H9 (cell line): ENCODE measurements at regions not wholly inside any gene's neighbourhood (a gene's known extent, or its start where the extent isn't known, plus 50 kb on each side); places are given as distances from the start of the nearest gene placed in this dataset.

ENCODE experiments used
- DNase-seq: peaks from one replicate; pipeline ENCODE4 v3.0.0-alpha.2; 2017
- H2AFZ ChIP-seq: one replicate; pipeline ENCODE4 v1.6.1; 2013; ENCODE audit warnings: mild to moderate bottlenecking, low read length, control low read depth, moderate library complexity
- H2AK5ac ChIP-seq: 2 replicates; pipeline ENCODE4 v1.6.1; 2013; ENCODE audit warnings: low read length, control low read depth, mixed read lengths; ENCODE audit not compliant: insufficient read length
- H2BK120ac ChIP-seq: one replicate; pipeline ENCODE4 v1.6.1; 2013; ENCODE audit warnings: low read depth, mild to moderate bottlenecking, low read length, control low read depth, inconsistent platforms; ENCODE audit not compliant: poor library complexity, severe bottlenecking
- H2BK12ac ChIP-seq: 2 replicates; pipeline ENCODE4 v1.6.1; 2013; ENCODE audit warnings: low read length, control low read depth, mixed read lengths, low read depth; ENCODE audit not compliant: insufficient read length
- H2BK15ac ChIP-seq: 2 replicates; pipeline ENCODE4 v1.6.1; 2013; ENCODE audit warnings: low read depth, low read length, control low read depth
- H2BK20ac ChIP-seq: one replicate; pipeline ENCODE4 v1.6.1; 2013; ENCODE audit warnings: low read depth, mild to moderate bottlenecking, low read length, control low read depth, inconsistent platforms; ENCODE audit not compliant: poor library complexity, severe bottlenecking
- H2BK5ac ChIP-seq: 2 replicates; pipeline ENCODE4 v1.6.1; 2013; ENCODE audit warnings: low read length, control low read depth, mixed read lengths; ENCODE audit not compliant: insufficient read length
- H3K14ac ChIP-seq: 2 replicates; pipeline ENCODE4 v1.6.1; 2013; ENCODE audit warnings: low read length, control low read depth; ENCODE audit not compliant: insufficient read depth
- H3K18ac ChIP-seq: 2 replicates; pipeline ENCODE4 v1.6.1; 2013; ENCODE audit warnings: low read depth, mild to moderate bottlenecking, mixed read lengths, low read length, control low read depth; ENCODE audit not compliant: insufficient read length
- H3K23ac ChIP-seq: 2 replicates; pipeline ENCODE4 v1.6.1; 2013; ENCODE audit warnings: low read length, control low read depth, mixed read lengths, low read depth; ENCODE audit not compliant: insufficient read length
- H3K23me2 ChIP-seq: 2 replicates; pipeline ENCODE4 v1.6.1; 2013; ENCODE audit warnings: low read depth, mild to moderate bottlenecking, mixed read lengths, low read length, control low read depth; ENCODE audit not compliant: insufficient read length, poor library complexity, severe bottlenecking
- H3K27ac ChIP-seq: 2 replicates; pipeline ENCODE4 v1.5.1; 2013; ENCODE audit warnings: low read length, control low read depth, mixed read lengths, low read depth; ENCODE audit not compliant: insufficient read length
- H3K27me3 ChIP-seq: 2 replicates; pipeline ENCODE4 v1.6.1; 2013; ENCODE audit warnings: low read length, control low read depth, inconsistent platforms; ENCODE audit not compliant: insufficient read depth
- H3K4ac ChIP-seq: 2 replicates; pipeline ENCODE4 v1.6.1; 2013; ENCODE audit warnings: low read depth, mild to moderate bottlenecking, control low read depth, inconsistent platforms, low read length, moderate library complexity
- H3K4me1 ChIP-seq: 2 replicates; pipeline ENCODE4 v1.6.1; 2013; ENCODE audit warnings: low read length, control low read depth, inconsistent platforms; ENCODE audit not compliant: insufficient read depth
- H3K4me2 ChIP-seq: 2 replicates; pipeline ENCODE4 v1.6.1; 2013; ENCODE audit warnings: low read length, control low read depth, mixed read lengths; ENCODE audit not compliant: insufficient read length, insufficient read depth
- H3K56ac ChIP-seq: 2 replicates; pipeline ENCODE4 v1.6.1; 2013; ENCODE audit warnings: low read depth, mild to moderate bottlenecking, mixed read lengths, low read length, control low read depth; ENCODE audit not compliant: insufficient read length
- H3K79me1 ChIP-seq: 2 replicates; pipeline ENCODE4 v1.6.1; 2013; ENCODE audit warnings: low read depth, mild to moderate bottlenecking, moderate library complexity, low read length, control low read depth, inconsistent platforms; ENCODE audit not compliant: insufficient read depth, poor library complexity, severe bottlenecking
- H3K79me2 ChIP-seq: 2 replicates; pipeline ENCODE4 v1.6.1; 2013; ENCODE audit warnings: low read length, control low read depth, inconsistent platforms; ENCODE audit not compliant: insufficient read depth
- H3K9ac ChIP-seq: 2 replicates; pipeline ENCODE4 v1.6.1; 2013; ENCODE audit warnings: low read length, control low read depth, mixed read lengths; ENCODE audit not compliant: insufficient read length; ENCODE audit errors: extremely low read depth
- H3K9me3 ChIP-seq: one replicate; pipeline ENCODE4 v1.6.1; 2013; ENCODE audit warnings: low read depth, low read length, inconsistent platforms; ENCODE audit not compliant: control insufficient read depth
- H3T11ph ChIP-seq: one replicate; pipeline ENCODE4 v1.6.1; 2013; ENCODE audit warnings: mild to moderate bottlenecking, low read length, control low read depth, inconsistent platforms
- H4K20me1 ChIP-seq: one replicate; pipeline ENCODE4 v1.6.1; 2013; ENCODE audit not compliant: control insufficient read depth, insufficient read length, insufficient read depth
- H4K5ac ChIP-seq: 2 replicates; pipeline ENCODE4 v1.6.1; 2013; ENCODE audit warnings: low read depth, mild to moderate bottlenecking, mixed read lengths, low read length, control low read depth; ENCODE audit not compliant: insufficient read length
- H4K8ac ChIP-seq: replicated peaks from 2 replicates; pipeline ENCODE4 v1.6.1; 2013; ENCODE audit warnings: low read length, control low read depth, mixed read lengths, low read depth; ENCODE audit not compliant: insufficient read length
- H4K91ac ChIP-seq: 2 replicates; pipeline ENCODE4 v1.6.1; 2013; ENCODE audit warnings: low read depth, mild to moderate bottlenecking, moderate library complexity, mixed read lengths, low read length, control low read depth; ENCODE audit not compliant: insufficient read length
- H3K27ac Mint-ChIP-seq, 3 experiments: 2 replicates in 2 of 3; 3 replicates in 1 of 3; pipeline ENCODE4 v1.8.0; 2020 to 2021; ENCODE audit warnings: mixed read lengths in 3 of 3, mild to moderate bottlenecking in 1 of 3, moderate library complexity in 1 of 3
- H3K27me3 Mint-ChIP-seq: 2 replicates; pipeline ENCODE4 v1.8.0; 2021; ENCODE audit warnings: low read depth, mild to moderate bottlenecking, moderate library complexity, mixed read lengths
- H3K36me3 Mint-ChIP-seq, 3 experiments: 2 replicates in 2 of 3; 3 replicates in 1 of 3; pipeline ENCODE4 v1.8.0; 2020 to 2021; ENCODE audit warnings: low read depth in 3 of 3, mixed read lengths in 3 of 3; ENCODE audit not compliant: insufficient read depth in 1 of 3
- H3K4me1 Mint-ChIP-seq, 2 experiments: 2 replicates each; pipeline ENCODE4 v1.8.0; 2020; ENCODE audit warnings: mixed read lengths in 2 of 2
- H3K4me3 Mint-ChIP-seq, 2 experiments: 2 replicates in 1 of 2; 3 replicates in 1 of 2; pipeline ENCODE4 v1.8.0; 2020 to 2021; ENCODE audit warnings: mild to moderate bottlenecking in 2 of 2, mixed read lengths in 2 of 2, moderate library complexity in 1 of 2
- H3K9me3 Mint-ChIP-seq, 2 experiments: 2 replicates in 1 of 2; 3 replicates in 1 of 2; pipeline ENCODE4 v1.8.0; 2020; ENCODE audit warnings: mild to moderate bottlenecking in 2 of 2, mixed read lengths in 2 of 2, moderate library complexity in 1 of 2
- CTCF ChIP-seq: fragments of 200-600 bp; sonication (generic); conservative IDR thresholded peaks from 3 replicates; pipeline ENCODE4 v1.8.0; 2021; ENCODE audit warnings: antibody characterized with exemption, mild to moderate bottlenecking
- whole genome bisulfite sequencing: extraction: QIAGEN DNeasy Blood & Tissue Kit; methylation state at CpG from one replicate; pipeline ENCODE4 v1.1.7; 2013; ENCODE audit warnings: missing lambda C conversion rate, low lambda C conversion rate, mixed read lengths; ENCODE audit not compliant: insufficient read length; ENCODE audit errors: extremely low coverage; 5-methylcytosine and 5-hydroxymethylcytosine counted together

GRCh38 chr13:105979131-105980011 lies 556.1 kb downstream of the EFNB2 start:
- WGBS, result no CpG with 5 or more reads among the region's 12 CpGs

More at GRCh38 chr13:105979131-105980011, 556.1 kb downstream of the EFNB2 start:
- Histone ChIP-seq H2BK120ac (no peak overlapping the region), H3K23ac (no peak overlapping the region), H3K18ac (no peak overlapping the region), H3K56ac (no peak overlapping the region), H4K91ac (no peak overlapping the region), H3K23me2 (no peaks in the 10 kb centered on the region), H3K9ac (no peak overlapping the region), H2BK15ac (no peak overlapping the region), H4K20me1 (no peaks in the 10 kb centered on the region), H3K27me3 (no peaks in the 10 kb centered on the region), H3K4me2 (no peak overlapping the region), H3K27ac (no peak overlapping the region), H2AFZ (no peak overlapping the region), H3K9me3 (no peaks in the 10 kb centered on the region), H4K5ac (no peak overlapping the region), H2BK5ac (no peak overlapping the region), H3K4me1 (no peaks in the 10 kb centered on the region), H3K14ac (no peak overlapping the region), H3T11ph (no peak overlapping the region), H3K4ac (no peak overlapping the region), H4K8ac (no peak overlapping the region), H3K79me1 (no peaks in the 10 kb centered on the region), H2BK12ac (no peak overlapping the region), H3K79me2 (no peaks in the 10 kb centered on the region), H2BK20ac (no peak overlapping the region), H2AK5ac (no peak overlapping the region)
- no peak overlapping the region for H3K4me3 Mint-ChIP-seq
- H3K27ac Mint-ChIP-seq, result no peak overlapping the region; a peak in 1 of 7 replicates
- no peak for DNase-seq
- TF ChIP-seq CTCF, result no peak
- no peaks in the 10 kb centered on the region; a peak in 2 of 7 replicates for H3K36me3 Mint-ChIP-seq
- peaks cover 0 to 7% of the 10 kb centered on the region in 2 experiments; a peak in 4 of 5 replicates for H3K9me3 Mint-ChIP-seq
- no peaks in the 10 kb centered on the region for H3K27me3 Mint-ChIP-seq
- H3K4me1 Mint-ChIP-seq, result peaks cover 0 to 5% of the 10 kb centered on the region in 2 experiments; a peak in 1 of 4 replicates
